ENCODE measurements at regions not wholly inside any gene's neighbourhood (a gene's known extent, or its start where the extent isn't known, plus 50 kb on each side); places are given as distances from the start of the nearest gene placed in this dataset.

GRCh38 chr13:76307142-76307541 is 579.1 kb downstream of the KCTD12 start (continued):
- TF ChIP-seq USF2 (IDR thresholded peaks at IDR 0.05; ENCODE audit: low read length) (no peak), GABPA (IDR thresholded peaks at IDR 0.05; ENCODE audit: borderline replicate concordance, insufficient read depth, low read length) (no peak), MAFK (IDR thresholded peaks at IDR 0.05; ENCODE audit: low read depth, low read length) (no peak), SP1 (IDR thresholded peaks at IDR 0.05; ENCODE audit: low read depth, low read length) (no peak)

Measured in H1 (cell line).